NCI-H446 treated with DMSO at 0.1 percent for 48 hours (cell line): ENCODE measurements at regions not wholly inside any gene's neighbourhood (a gene's known extent, or its start where the extent isn't known, plus 50 kb on each side); places are given as distances from the start of the nearest gene placed in this dataset.

ENCODE experiments used
- DNase-seq: peaks from one replicate; lab custom pipeline; 2025; lab: John Stamatoyannopoulos, UW

DNA sequence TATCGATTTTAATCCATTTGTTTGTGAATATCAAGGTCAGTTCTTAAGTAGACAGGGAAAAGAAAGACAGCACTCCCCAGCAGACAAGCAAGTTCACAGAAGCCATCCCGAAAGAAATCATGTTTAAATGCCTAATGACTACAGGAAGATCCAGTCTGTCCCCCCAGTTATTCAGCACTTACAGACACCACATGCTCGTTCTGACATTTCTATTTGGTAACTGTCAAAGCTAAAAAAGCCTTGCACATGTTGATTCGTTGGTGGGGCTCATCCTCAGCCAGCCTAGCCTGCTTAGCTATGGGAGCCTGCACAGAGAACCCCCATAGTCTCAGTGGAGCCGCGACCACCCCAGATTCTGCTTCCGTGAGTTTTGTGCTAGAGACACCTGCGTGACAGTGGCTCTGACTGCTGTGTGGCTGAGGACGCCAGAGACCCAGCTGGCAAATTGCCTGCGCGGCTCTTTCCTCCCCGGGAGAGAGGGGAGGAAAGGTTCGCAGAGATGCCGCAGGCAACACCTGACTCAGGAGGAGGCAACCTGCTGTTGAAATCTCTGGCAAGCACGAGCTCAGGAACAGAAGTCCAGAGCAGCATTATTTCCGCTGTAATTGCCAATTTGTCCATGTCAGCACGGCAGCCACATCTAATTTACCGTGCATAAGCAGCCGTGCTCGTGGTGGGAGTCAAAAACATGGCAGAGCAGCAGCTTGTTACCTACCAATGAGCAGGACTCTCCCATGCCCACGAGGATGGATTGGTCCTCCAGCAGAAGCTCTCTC lies 194.2 kb downstream of the GPAM start:
- DNase-seq: no peak

DNA sequence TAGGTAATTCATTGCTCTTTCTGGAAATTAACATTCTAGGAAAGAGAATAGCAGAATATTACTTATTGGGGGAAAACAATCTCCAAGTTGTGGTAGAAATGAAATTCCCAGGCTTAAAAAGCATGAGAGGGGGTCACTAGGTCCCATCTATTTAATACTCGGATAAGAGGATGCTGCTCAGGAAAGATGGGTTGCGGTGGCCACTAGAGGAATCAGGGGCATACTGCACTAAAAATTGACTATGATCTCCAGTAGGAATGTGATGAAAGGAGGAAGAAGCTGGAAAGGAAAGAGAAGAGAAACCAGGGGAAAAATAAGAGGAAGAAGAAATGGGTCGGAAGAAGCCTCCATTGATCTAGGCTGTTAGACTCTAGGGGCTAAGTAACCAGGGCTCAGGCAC lies 192.8 kb downstream of the GPAM start:
- no peak for DNase-seq

DNA sequence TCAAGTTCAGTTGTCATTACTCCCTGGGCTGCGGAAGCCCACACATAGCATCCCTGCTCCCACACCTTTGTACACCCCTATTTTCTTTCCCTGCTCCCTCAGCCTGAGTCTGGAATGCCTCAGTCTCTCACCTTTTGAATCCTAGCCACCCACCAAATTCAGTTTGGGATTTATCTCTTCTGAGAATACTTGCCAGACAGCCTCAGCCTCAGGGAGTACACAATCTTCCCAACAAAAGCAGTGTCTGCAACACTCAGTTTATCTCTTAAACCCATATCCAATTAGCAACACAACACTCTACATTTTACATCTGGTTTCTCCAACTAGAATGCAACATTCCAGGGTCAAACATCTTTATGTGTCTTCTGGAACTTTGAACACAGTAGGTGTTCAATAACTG lies 190.2 kb downstream of the GPAM start:
- no peak for DNase-seq

DNA sequence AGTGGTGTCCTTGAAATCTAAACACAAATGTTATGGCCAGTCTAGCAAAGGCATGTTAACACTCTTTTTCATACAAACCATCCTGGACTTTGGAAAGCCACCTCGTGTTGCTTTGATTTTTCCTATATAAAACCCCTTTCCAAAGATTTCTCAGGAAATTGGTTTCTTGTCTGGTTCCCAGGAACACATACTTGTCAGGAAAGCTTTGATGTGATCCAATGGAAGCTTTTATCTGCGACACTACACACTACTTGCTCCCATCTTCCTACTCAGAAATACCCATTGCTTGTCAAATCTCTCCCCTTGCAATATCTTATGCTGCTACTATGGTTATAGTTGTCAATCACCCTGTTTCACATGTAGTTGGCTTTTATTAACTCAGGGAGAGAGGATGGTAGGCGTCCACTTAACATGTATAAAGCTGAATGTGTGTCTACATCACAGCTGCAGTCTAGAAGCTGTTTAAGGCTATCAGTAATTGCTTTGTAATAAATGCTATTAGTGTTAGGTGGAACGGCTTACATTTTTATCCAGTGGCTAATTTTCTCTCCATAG lies 189.6 kb downstream of the GPAM start:
- DNase-seq: no peak

DNA sequence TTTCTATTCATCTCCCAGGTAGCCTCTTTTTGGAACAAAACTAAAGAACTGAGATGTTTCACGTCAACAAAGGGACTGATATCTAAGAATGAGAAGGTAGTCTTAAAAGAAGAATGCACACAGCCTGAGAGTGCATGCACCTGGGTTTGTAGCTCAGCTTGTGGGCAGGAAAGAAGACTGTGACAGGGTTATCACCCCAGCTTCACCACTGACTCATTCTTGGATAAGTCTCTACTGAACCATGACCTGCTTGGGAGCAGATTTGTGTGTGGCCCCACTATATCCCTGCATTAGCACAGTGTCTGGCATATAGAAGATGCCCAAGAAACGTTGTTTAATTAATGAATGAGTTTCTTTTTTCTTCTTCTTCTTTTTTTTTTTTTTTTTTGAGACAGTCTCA lies 187.5 kb downstream of the GPAM start:
- DNase-seq: no peak

DNA sequence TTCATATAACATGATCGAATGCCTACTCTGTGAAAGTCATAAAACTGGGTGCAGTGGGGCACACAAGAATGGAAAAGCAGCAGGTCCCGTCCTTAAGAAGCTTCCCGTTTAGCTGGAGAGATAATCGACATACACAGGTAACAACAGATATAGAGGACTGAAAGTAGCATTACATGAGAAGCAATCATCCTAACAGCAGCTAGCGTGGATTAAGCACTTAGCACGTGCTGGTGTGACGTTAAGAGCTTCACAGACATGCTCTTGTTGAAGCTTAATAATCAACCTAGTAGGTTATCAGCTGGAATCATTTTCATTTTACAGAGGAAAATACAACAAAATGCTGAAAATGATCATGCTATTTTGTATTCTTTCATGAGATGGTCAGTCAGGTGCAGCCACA lies 184.8 kb downstream of the GPAM start:
- no peak for DNase-seq

DNA sequence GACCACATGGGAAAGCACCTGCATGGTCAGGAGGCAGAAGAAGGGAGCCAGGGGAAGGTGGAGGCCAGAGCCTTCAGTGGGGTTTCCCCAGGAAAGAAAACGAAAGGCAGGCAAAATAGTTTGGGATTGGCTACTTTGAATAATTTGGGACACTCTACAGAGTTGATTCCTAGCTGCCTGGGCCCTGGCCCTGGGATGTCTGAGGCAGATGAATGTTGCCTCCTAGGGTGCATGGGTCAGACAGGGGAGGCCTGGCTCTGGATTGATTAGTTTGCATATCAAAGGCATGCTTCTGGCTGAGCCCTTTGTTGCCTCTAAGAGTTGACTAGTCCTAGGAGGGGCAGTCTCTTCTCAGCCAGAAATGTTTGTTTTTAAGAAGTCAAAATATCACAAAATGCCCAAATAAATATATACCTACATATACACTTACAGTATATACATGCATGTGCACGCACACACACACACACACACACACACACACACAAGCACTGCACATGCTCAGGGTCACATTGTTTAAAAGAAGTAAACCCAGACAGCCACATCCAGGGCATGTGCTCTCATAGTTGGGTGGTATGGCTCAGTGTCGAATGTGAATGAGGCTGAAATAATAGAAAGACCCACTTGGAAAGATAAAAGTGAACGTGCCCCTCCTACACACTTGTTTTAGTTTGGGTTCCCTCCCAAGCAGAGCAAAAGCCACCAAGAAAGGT lies 184.2 kb downstream of the GPAM start:
- DNase-seq: no peak

DNA sequence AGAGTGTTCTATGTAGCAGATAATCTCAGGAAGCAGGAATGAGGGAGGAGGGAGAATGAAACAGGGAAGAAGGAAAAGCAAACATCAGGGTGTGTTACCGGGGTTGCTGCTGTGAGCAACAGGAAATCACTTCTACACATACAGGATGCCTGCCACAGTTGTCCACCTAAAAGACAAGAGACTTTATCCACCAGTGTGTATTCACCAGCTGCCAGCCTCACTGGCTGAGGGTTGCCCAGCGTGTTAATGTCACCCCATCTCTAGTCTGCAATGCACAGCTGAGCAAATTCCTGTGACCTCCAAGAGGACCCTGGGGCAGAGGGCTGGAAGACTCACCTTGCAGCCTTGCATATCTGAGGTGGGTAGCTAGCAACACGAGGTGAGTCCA lies 183.7 kb downstream of the GPAM start:
- DNase-seq: no peak

DNA sequence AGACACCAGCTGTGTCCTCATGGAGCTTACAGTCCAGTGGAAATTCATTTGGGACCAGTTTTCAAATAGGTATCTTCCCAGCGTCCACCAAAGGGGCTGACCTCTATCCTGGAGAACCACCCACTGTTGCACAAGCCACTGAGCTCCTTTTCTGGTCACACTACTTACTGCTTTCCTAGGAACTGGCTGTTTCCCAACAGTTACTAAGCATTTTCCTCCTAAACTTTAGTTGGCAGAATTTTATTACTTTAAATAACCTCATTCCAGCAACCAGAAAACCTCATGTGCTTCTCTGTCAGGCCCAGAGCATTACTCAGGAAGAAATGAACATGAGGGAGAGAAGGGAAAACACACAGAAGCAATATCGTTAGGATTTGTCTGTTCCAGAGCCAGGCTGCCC lies 183.1 kb downstream of the GPAM start:
- DNase-seq: no peak

DNA sequence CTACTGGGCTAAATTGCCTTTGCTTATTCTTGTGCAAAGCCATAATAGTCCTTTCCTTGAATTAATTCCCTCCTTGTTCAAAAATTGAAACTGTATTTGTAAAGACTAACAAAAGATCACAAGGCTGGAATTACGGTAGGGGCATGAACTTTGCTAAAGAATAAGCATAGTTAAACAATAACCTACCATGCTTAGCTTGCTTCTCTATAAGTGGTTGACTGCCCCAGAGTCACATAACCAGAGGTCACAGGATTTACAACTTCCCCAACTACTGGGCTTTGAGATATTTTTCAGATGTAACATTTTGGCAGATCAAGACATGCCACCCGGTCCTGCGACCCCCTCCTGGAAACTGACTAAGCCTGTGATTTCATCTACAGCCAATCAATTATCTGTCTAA lies 181.4 kb downstream of the GPAM start:
- no peak for DNase-seq

DNA sequence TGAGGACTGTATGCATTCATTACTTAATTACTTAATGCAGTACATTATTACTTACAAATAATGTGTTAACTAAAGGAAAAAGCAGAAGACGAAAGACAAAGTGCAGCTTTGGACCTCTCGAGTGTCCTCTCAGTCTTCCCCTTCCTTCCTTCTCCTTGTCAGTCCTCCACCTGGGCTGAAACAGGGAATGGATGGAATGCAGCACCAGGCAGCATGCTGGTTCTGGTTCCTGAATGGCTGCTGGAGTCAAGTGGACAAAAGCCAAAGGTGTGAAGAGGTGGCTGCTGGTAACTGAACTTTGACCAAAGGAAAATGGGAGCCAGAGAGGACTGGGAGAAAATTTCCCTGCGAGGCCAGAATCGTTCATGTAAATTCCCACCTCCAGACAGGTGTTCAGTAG lies 179.5 kb downstream of the GPAM start:
- DNase-seq: no peak

DNA sequence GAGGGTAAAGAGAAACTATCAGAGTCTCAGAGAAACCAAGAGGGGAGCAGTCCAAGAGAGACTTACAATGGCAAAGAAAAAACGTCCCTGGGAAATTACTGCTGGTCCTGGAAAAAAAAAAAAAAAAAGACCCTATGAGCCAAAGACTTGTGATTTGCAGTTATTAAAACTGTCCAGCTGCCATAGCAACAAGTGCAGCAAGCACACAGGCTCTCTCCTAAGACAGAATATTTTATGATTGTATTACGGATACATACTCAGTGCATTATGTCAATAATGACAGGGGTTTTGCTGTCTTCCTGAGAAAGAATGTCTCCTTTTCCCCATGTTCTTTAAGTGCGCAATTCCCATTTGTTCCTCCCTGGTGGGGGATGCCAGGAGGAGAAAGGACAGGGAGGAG lies 178.5 kb downstream of the GPAM start:
- no peak for DNase-seq

DNA sequence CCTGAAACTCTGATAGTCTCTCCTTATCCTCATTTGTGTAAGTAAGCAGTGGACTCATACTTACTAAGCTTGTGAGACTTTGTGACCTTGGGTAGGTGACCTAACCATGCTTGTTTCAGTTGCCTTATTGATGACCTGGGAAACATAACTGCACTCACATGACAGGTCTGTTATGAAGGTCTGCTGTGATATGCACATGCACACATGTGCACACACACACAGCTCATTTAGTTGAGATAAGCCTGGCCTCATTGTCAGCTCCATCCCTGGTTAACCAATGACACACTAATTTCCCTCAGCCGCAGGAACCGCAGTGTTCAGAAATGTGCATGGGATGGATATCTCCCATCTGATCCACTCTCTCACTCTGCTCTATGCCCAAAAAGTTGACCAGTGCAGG lies 177.2 kb downstream of the GPAM start:
- DNase-seq: no peak

DNA sequence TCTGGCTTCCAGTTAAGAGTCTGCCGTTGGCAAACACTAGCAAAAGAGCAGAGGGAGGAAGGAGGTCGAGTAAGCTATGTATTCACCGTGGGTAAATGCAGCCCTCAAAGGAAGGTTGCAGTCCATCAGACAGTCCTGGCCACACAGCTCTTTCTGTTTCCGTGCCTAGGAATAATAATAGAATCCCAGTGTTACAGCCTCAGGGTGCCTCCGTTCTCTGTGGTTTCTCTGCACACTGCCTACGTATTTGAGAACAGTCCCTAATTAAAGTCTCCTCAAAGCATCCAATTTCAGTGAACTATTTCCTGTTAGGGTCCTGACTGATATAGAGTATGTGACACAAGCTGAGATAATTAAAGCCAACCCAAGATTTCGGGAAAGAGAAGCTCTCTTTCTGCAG lies 176.7 kb downstream of the GPAM start:
- DNase-seq: no peak

DNA sequence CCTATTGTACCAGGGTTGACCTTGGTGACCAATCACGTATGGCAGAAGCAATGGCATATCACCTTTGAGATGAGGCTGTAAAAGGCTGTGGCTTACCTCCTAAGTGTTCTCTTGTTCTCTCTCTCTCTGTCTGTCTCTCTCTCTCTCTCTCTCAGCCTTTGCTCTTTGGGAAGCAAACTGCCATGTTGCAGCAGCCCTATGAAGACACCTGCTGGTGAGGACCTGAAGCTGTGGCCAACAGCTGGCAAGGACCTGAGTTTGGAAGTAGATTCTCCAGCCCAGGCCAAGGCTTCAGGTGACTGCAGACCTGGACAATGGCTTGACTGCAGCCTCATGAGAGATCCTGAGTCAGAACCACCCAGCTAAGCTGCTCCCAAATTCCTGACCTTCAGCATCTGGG lies 161.4 kb downstream of the GPAM start:
- no peak for DNase-seq

DNA sequence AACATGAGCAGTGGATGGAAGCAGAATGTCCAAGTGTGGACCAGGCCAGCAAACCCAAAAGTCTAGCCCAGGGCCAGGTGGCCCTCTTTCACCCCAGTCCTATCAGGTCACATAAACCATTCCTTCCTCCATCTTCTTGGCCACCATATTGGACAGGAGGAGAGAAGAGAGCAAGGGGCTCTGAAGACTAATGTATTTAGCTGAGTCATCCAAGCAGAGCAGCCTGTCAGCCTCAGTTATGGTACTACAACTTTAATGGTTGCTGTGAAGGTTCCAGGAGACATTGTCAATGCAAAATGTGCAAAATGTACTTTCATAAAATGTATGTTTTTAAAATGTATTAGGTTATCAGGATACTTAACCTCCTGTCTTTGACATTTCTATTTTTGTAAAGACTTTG lies 159.5 kb downstream of the GPAM start:
- no peak for DNase-seq

DNA sequence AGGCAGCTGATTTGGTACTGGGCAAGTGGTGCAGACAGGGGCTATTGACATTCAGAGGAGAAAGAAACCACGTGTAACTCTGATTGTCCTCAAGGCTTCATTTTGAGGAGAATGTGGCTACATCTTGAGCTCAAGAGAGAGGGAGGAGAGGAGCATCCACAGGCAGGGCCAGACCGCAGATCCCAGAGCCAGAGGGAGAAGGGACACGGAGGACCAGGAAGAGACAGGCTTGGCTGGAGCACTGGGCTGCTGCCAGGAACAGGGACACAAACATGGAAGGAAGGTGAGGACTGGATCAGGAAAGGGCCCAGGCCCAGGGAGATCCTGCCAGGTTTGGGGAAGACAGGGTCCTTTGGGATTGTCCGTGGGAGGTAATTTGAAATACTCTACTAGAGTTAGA lies 158.3 kb downstream of the GPAM start:
- no peak for DNase-seq

DNA sequence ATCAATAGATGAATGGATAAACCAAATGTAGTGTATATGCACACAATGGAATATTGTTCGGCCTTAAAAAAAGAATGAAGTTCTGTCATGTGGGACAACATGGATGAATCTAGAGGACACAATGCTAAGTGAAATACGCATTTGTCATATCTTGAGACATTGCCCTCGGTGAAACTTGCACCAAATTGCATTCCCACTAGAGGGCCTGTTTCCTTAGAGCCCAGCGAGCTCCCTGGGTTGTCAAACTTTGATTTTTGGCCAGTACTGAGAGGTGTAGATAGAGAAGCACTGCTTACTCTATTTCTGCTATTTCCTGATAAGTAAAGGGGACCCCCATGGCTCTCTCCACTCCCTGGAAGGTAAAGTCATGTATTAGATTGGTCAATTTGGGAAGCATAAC lies 157.1 kb downstream of the GPAM start:
- DNase-seq: no peak

DNA sequence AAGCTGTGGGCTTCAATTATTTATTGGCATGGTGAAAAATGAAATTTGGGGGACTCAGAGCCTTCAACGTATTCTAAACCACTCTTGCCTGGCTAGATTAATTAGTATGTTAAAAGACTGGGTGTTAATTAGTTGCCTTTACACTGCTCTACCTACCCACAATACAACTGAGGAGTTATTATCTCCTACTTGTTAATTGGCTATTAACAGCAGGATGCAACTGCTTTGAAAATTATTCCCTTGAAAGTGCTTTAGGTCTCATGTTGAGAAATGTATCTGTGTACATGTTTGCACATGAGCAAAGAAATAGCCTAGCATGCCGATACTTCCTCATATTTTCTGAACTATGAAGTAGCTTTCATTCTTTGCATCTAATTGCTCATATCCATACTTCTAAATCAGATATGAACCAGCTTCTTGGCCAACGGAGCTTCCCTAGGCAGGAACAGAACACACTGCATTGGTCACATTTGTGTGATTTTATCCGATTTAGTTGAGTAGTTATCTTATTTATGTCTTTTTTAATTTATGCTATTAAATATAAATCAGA lies 155.8 kb downstream of the GPAM start:
- no peak for DNase-seq

DNA sequence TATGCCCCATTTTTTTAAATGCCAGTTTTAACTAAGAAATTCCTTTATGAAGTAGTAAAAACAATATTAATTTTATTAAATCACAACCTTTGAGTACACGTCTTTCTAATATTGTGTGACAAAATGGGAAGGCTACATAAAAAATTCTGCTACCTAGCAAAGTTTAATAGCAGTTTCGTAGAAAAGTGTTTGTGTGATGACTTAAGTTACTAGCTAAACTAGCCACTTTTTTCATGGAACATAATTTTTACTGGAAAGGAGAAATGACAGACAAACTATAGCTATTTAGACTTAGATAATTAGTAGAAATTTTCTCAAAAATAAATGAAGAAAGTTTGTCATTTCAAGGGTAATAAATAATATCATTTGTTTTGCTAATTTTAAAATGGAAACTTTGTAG lies 153.1 kb downstream of the GPAM start:
- DNase-seq: no peak

DNA sequence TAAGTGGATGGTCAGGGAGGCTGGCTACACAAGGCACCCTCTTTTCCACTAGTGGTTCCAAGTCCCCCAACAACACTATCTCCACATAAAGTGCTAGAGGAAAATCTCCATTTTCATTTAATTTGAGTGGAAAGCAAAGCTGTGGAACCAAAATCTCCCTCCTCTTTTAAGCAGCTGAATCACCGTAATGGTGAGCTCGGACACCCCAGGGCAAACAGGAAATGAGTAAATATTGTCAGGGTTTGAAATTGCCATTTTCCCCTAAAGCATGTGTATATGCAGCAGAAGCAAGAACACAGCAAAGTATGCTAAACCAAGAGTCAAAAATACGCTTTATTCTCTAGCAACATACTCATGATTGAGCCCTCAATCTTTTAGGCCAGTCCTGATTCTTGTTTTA lies 143.7 kb downstream of the GPAM start:
- no peak for DNase-seq

DNA sequence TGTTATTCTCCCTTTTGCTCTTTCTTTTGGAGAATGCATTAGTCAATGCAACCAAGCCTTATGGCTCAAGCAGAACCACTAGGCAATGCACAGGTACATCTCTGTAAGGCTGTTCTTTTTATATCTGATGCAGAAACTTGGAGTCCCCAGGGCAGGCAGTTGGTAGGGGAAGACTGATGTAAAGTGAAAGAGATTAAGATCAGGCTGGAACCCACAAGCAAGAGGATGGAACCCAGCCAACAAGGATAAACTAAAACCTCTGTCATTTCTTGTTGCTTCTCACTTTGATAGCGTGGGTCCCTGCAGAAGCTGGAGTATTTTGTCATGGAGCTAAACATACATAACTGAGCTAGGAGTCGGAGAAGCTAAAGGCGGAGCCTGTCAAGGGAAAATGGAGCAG lies 142.9 kb downstream of the GPAM start:
- no peak for DNase-seq

DNA sequence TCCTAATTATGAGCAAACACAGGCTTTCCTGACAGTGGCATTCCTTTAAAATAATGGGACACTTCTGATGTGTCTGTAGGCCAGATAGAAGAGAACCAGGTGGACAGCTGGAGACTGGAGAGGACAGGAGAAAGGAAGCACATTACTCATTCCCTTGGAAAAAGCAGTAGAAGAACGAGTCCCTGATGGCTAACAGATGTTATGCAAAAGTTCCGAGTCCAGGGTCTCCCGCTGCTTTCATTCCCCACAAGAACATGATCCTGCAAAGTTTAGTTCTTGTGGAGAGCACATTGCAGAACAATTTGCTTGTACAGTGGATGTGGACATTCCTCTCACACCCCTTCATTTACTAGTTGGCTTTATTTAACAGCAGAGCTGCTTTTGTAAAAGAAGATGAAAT lies 137.6 kb downstream of the GPAM start:
- no peak for DNase-seq
